Loucy (cell line): ENCODE measurements at regions not wholly inside any gene's neighbourhood (a gene's known extent, or its start where the extent isn't known, plus 50 kb on each side); places are given as distances from the start of the nearest gene placed in this dataset.

Experiments
- EZH2phosphoT487 ChIP-seq: fragments of 200-600 bp; IDR thresholded peaks from 2 replicates; pipeline ENCODE4 v1.6.1; 2018; ENCODE audit warnings: antibody characterized with exemption, mild to moderate bottlenecking, moderate library complexity, borderline replicate concordance
- TF ChIP-seq, protein P1 (sequence below): fragments of 200-600 bp; sonication (generic); conservative IDR thresholded peaks from 2 replicates; pipeline ENCODE4 v1.5.1; 2014; ENCODE audit warnings: mild to moderate bottlenecking, antibody characterized with exemption, low read length

DNA sequence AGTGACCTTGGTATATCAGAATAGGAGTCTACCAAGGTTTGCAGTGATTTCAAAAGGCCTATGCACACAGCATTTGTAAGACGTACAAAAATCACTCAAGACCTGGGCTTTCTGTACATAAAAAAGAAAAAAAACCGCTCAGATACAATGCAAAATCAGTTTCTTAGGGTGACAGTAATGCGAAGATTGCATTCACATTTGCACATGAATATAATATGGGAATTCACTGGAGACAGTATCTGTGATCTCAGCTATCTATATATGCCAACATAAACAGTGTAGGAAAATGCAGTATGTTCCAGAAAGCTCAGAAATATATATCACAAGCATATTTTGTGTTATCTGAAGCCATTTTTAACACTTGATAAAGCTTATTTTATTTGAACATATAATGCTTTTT, 176.4 kb upstream of the MYOCD start:
- TF ChIP-seq, protein P1, sequence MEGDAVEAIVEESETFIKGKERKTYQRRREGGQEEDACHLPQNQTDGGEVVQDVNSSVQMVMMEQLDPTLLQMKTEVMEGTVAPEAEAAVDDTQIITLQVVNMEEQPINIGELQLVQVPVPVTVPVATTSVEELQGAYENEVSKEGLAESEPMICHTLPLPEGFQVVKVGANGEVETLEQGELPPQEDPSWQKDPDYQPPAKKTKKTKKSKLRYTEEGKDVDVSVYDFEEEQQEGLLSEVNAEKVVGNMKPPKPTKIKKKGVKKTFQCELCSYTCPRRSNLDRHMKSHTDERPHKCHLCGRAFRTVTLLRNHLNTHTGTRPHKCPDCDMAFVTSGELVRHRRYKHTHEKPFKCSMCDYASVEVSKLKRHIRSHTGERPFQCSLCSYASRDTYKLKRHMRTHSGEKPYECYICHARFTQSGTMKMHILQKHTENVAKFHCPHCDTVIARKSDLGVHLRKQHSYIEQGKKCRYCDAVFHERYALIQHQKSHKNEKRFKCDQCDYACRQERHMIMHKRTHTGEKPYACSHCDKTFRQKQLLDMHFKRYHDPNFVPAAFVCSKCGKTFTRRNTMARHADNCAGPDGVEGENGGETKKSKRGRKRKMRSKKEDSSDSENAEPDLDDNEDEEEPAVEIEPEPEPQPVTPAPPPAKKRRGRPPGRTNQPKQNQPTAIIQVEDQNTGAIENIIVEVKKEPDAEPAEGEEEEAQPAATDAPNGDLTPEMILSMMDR = no peak
- TF ChIP-seq EZH2phosphoT487 = no peak
